Testis (tissue), 2 donors: ENCODE measurements at regions not wholly inside any gene's neighbourhood (a gene's known extent, or its start where the extent isn't known, plus 50 kb on each side); places are given as distances from the start of the nearest gene placed in this dataset.

Experiments used
- POLR2A ChIP-seq: fragments of 450-650 bp; IDR thresholded peaks from one replicate; pipeline ENCODE4 v1.6.1; 2017; ENCODE audit warnings: antibody characterized with exemption, mild to moderate bottlenecking, moderate library complexity
- TF ChIP-seq, protein P1 (sequence below), 3 experiments: fragments of 450-650 bp in 2 of 3; fragments of 200-600 bp in 1 of 3; sonication (generic) in 1 of 3; IDR thresholded peaks; one replicate each; pipeline ENCODE4 v1.5.1; 2016 to 2019; ENCODE audit warnings: antibody characterized with exemption in 3 of 3, mild to moderate bottlenecking in 2 of 3, moderate library complexity in 1 of 3

DNA sequence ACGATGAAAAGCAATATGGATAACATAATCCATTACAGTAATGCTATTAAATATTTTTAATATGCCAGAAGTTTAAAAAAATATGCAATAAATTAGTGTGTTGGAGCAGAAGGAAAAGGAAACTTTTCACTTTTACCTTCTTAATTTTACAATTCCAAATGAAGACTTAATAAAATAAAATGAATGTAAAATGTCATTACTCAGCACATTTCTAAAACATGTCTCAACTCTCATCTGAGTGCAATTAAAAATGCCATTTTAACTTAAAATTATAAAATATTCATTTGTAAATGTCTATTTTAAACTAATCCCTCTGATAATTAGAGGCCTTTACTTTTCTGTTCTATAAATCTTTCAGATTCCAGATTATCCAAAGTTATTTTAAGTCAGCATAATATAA, 733.4 kb downstream of the DNAH5 start:
- TF ChIP-seq, protein P1, sequence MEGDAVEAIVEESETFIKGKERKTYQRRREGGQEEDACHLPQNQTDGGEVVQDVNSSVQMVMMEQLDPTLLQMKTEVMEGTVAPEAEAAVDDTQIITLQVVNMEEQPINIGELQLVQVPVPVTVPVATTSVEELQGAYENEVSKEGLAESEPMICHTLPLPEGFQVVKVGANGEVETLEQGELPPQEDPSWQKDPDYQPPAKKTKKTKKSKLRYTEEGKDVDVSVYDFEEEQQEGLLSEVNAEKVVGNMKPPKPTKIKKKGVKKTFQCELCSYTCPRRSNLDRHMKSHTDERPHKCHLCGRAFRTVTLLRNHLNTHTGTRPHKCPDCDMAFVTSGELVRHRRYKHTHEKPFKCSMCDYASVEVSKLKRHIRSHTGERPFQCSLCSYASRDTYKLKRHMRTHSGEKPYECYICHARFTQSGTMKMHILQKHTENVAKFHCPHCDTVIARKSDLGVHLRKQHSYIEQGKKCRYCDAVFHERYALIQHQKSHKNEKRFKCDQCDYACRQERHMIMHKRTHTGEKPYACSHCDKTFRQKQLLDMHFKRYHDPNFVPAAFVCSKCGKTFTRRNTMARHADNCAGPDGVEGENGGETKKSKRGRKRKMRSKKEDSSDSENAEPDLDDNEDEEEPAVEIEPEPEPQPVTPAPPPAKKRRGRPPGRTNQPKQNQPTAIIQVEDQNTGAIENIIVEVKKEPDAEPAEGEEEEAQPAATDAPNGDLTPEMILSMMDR (IDR thresholded peaks at IDR 0.05), result no peak
- TF ChIP-seq POLR2A, result no peak
